Suprapubic skin (tissue), 4 donors: ENCODE measurements at regions not wholly inside any gene's neighbourhood (a gene's known extent, or its start where the extent isn't known, plus 50 kb on each side); places are given as distances from the start of the nearest gene placed in this dataset.
"Not testable (repeated sequence)": the region's sequence is repeated elsewhere in the genome, so short reads cannot be mapped to it uniquely, and the experiment has no call there.

Source experiments
- DNase-seq, 2 donors: peaks; one replicate each; pipeline ENCODE4 v3.0.0-alpha.2; 2019; ENCODE audit warnings: low spot score in 2 of 2
- H3K27ac ChIP-seq: fragments of 200-600 bp; sonication (generic); one replicate; pipeline ENCODE4 v1.5.1; 2019
- H3K27me3 ChIP-seq: fragments of 200-600 bp; sonication (generic); one replicate; pipeline ENCODE4 v1.5.1; 2019
- H3K36me3 ChIP-seq: fragments of 200-600 bp; sonication (generic); one replicate; pipeline ENCODE4 v1.5.1; 2019
- H3K4me1 ChIP-seq: fragments of 200-600 bp; sonication (generic); one replicate; pipeline ENCODE4 v1.5.1; 2019
- H3K4me3 ChIP-seq: fragments of 200-600 bp; sonication (generic); one replicate; pipeline ENCODE4 v1.5.1; 2019; ENCODE audit warnings: mild to moderate bottlenecking
- H3K9me3 ChIP-seq: fragments of 200-600 bp; sonication (generic); one replicate; pipeline ENCODE4 v1.5.1; 2019
- CTCF ChIP-seq, 2 donors: fragments of 200-600 bp in 1 of 2; fragments of 450-650 bp in 1 of 2; sonication (generic) in 1 of 2; IDR thresholded peaks; one replicate each; pipeline ENCODE4 v1.5.1; 2016 to 2019; ENCODE audit warnings: antibody characterized with exemption in 2 of 2, mild to moderate bottlenecking in 1 of 2, moderate library complexity in 1 of 2
- EP300 ChIP-seq: sonication (generic); formaldehyde crosslinking; IDR thresholded peaks from one replicate; pipeline ENCODE4 v1.6.1; 2017; ENCODE audit warnings: antibody characterized with exemption
- POLR2A ChIP-seq, 2 donors: fragments of 450-650 bp; IDR thresholded peaks; one replicate each; pipeline ENCODE4 v1.6.1; 2017; ENCODE audit warnings: antibody characterized with exemption in 2 of 2, mild to moderate bottlenecking in 2 of 2, moderate library complexity in 2 of 2
- POLR2AphosphoS5 ChIP-seq, 3 donors: sonication (generic); formaldehyde crosslinking; IDR thresholded peaks; one replicate each; pipeline ENCODE4 v1.6.1; 2017; ENCODE audit warnings: antibody characterized with exemption in 3 of 3
- WGBS: methylation state at CpG from one replicate; pipeline ENCODE4 v1.1.5; 2018; 5-methylcytosine and 5-hydroxymethylcytosine counted together

DNA sequence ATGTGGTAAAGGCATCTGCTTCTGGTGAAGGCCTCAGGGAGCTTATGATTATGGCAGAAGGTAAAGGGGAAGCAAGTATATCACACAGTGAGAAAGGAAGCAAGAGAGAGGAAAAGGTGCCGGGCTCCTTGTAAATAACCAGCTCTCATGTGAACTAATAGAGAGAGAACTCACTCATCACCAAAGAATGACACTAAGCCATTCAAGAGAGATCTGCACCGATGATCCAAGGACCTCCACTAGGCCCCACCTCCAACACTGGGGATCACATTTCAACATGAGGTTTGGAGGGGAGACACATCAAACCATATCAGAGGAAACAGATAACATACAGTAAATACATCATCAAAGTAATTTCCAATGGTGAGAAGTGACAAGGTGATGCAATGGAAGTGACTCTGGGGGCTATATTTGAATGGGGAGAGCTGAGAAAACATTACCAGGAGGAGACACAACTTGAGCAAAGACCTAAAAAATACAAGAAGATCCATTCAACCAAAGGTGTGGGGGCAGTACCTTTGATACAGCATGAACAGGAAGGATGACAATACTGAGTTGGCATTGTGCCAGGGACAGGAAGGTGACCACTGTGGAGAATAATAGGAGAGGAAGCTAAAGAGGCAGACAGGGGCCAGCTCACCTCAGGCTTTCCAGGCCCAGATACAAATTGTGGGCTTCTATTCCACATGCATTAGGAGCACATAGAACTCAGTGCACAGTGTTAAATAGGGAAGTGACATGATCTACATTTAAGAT is 134.4 kb upstream of the GRIP1 start:
- DNase-seq, result no peak
- Histone ChIP-seq H3K27me3 (no peaks in the 10 kb centered on the region), H3K36me3 (no peaks in the 10 kb centered on the region), H3K9me3 (no peaks in the 10 kb centered on the region), H3K27ac (no peak overlapping the region), H3K4me1 (no peaks in the 10 kb centered on the region), H3K4me3 (no peak overlapping the region)
- WGBS, result 73% methylated on average over 2 of the region's 2 CpGs
- no peak for TF ChIP-seq EP300
- no peak for TF ChIP-seq CTCF (IDR thresholded peaks at IDR 0.05)
- TF ChIP-seq POLR2A (IDR thresholded peaks at IDR 0.05), result no peak
- no peak for TF ChIP-seq POLR2AphosphoS5 (IDR thresholded peaks at IDR 0.05)

- TF ChIP-seq POLR2A (IDR thresholded peaks at IDR 0.05) (no peak), POLR2AphosphoS5 (IDR thresholded peaks at IDR 0.05) (no peak), CTCF (IDR thresholded peaks at IDR 0.05) (no peak), EP300 (no peak)
- Histone ChIP-seq H3K4me3 (no peak overlapping the region), H3K9me3 (no peaks in the 10 kb centered on the region), H3K4me1 (peaks cover 17% of the 10 kb centered on the region), H3K27ac (no peak overlapping the region), H3K27me3 (no peaks in the 10 kb centered on the region), H3K36me3 (no peaks in the 10 kb centered on the region)
- DNase-seq, result no peak
Measured at GRCh38 chr12:66819587-66819986, 140.7 kb upstream of the GRIP1 start.

GRCh38 chr12:66822961-66823360 is 144.1 kb upstream of the GRIP1 start:
- Histone ChIP-seq H3K27me3 (no peaks in the 10 kb centered on the region), H3K36me3 (no peaks in the 10 kb centered on the region), H3K9me3 (no peaks in the 10 kb centered on the region), H3K4me3 (no peak overlapping the region), H3K4me1 (peaks cover 17% of the 10 kb centered on the region), H3K27ac (peak overlapping the region; percentile 75)
- TF ChIP-seq POLR2A (IDR thresholded peaks at IDR 0.05), result no peak
- TF ChIP-seq CTCF (IDR thresholded peaks at IDR 0.05), result no peak
- TF ChIP-seq POLR2AphosphoS5 (IDR thresholded peaks at IDR 0.05), result no peak
- no peak for TF ChIP-seq EP300
- DNase-seq, result no peak

DNA sequence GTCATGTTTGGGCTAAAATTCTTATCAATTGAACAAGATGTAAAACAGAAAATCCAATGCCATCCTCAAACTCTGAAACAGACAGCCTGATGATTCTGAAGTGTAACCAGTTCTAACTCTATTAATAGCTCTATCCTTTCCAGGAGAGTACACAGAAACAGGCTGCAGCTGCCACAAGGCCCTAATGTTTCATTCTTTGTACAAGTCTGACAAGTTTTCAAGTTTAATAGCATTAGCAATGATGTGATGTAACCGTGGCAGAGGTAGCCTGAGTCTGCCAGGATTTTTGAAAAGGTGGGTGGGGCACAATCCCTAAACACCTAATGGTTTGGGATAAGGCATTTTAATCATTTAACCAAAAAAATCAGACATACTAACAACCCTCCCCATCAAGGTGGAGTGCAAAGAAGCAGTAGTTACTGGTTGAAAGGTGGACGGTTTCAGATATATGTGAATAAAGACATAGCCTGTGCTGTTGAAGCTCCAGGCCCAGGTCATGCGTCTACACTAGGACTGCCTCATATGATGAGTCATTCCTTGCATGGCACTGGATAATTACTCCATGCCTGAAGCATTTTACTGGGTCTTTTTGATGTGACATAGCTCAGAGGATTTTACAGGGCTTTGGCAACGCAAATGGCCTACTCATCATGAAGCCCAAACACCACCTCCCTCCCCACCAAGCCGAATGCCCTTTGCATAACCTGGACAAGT is 145.1 kb upstream of the GRIP1 start:
- TF ChIP-seq POLR2A (IDR thresholded peaks at IDR 0.05) (no peak), POLR2AphosphoS5 (IDR thresholded peaks at IDR 0.05) (no peak), CTCF (IDR thresholded peaks at IDR 0.05) (no peak), EP300 (no peak)
- no peaks in the 10 kb centered on the region for H3K9me3 ChIP-seq
- no peak overlapping the region for H3K4me3 ChIP-seq
- DNase-seq, result no peak
- H3K36me3 ChIP-seq, result no peaks in the 10 kb centered on the region
- WGBS, result 50% methylated on average over 5 of the region's 5 CpGs
- H3K27me3 ChIP-seq, result no peaks in the 10 kb centered on the region
- peaks cover 17% of the 10 kb centered on the region for H3K4me1 ChIP-seq
- H3K27ac ChIP-seq, result peak overlapping the region; percentile 75

GRCh38 chr12:66825921-66826320 is 147.0 kb upstream of the GRIP1 start:
- not testable (repeated sequence) for H3K27ac ChIP-seq, H3K27me3 ChIP-seq, H3K36me3 ChIP-seq, H3K4me3 ChIP-seq, DNase-seq, H3K9me3 ChIP-seq
- H3K4me1 ChIP-seq, result peaks cover 17% of the 10 kb centered on the region
- WGBS, result 92% methylated on average over 2 of the region's 2 CpGs
